BE2C (cell line): ENCODE measurements at regions not wholly inside any gene's neighbourhood (a gene's known extent, or its start where the extent isn't known, plus 50 kb on each side); places are given as distances from the start of the nearest gene placed in this dataset.

Source experiments
- DNase-seq: peaks from one replicate; pipeline ENCODE4 v3.0.0-alpha.2; 2020
- H3K27me3 ChIP-seq: fragments of 250-450 bp; sonication (Bioruptor Pico); 2 replicates; pipeline ENCODE4 v1.5.1; 2020; ENCODE audit warnings: mild to moderate bottlenecking
- H3K36me3 ChIP-seq: fragments of 250-450 bp; sonication (Bioruptor Pico); 2 replicates; pipeline ENCODE4 v1.5.1; 2020; ENCODE audit warnings: mild to moderate bottlenecking
- H3K4me1 ChIP-seq: fragments of 250-450 bp; sonication (Bioruptor Pico); 2 replicates; pipeline ENCODE4 v1.5.1; 2020
- H3K4me3 ChIP-seq: 2 replicates; pipeline ENCODE4 v1.5.1; 2011; ENCODE audit warnings: low read depth, low read length
- H3K9me3 ChIP-seq: fragments of 250-450 bp; sonication (Bioruptor Pico); 2 replicates; pipeline ENCODE4 v1.5.1; 2020
- TF ChIP-seq, protein P1 (sequence below): IDR thresholded peaks from 2 replicates; pipeline ENCODE4 v1.5.1; 2012; ENCODE audit warnings: mild to moderate bottlenecking, low read depth, low read length

GRCh38 chr9:26301659-26302058 lies 590.9 kb downstream of the CAAP1 start:
- no peaks in the 10 kb centered on the region for H3K4me1 ChIP-seq
- no peaks in the 10 kb centered on the region for H3K27me3 ChIP-seq
- H3K36me3 ChIP-seq: no peaks in the 10 kb centered on the region
- no peak overlapping the region for H3K4me3 ChIP-seq
- TF ChIP-seq, protein P1, sequence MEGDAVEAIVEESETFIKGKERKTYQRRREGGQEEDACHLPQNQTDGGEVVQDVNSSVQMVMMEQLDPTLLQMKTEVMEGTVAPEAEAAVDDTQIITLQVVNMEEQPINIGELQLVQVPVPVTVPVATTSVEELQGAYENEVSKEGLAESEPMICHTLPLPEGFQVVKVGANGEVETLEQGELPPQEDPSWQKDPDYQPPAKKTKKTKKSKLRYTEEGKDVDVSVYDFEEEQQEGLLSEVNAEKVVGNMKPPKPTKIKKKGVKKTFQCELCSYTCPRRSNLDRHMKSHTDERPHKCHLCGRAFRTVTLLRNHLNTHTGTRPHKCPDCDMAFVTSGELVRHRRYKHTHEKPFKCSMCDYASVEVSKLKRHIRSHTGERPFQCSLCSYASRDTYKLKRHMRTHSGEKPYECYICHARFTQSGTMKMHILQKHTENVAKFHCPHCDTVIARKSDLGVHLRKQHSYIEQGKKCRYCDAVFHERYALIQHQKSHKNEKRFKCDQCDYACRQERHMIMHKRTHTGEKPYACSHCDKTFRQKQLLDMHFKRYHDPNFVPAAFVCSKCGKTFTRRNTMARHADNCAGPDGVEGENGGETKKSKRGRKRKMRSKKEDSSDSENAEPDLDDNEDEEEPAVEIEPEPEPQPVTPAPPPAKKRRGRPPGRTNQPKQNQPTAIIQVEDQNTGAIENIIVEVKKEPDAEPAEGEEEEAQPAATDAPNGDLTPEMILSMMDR: no peak
- DNase-seq: no peak
- no peaks in the 10 kb centered on the region for H3K9me3 ChIP-seq

GRCh38 chr9:26301046-26301445 lies 591.6 kb downstream of the CAAP1 start:
- Histone ChIP-seq H3K4me3 (no peak overlapping the region), H3K9me3 (no peaks in the 10 kb centered on the region), H3K4me1 (no peaks in the 10 kb centered on the region), H3K27me3 (no peaks in the 10 kb centered on the region), H3K36me3 (no peaks in the 10 kb centered on the region)
- TF ChIP-seq, protein P1: no peak
- DNase-seq: no peak

DNA sequence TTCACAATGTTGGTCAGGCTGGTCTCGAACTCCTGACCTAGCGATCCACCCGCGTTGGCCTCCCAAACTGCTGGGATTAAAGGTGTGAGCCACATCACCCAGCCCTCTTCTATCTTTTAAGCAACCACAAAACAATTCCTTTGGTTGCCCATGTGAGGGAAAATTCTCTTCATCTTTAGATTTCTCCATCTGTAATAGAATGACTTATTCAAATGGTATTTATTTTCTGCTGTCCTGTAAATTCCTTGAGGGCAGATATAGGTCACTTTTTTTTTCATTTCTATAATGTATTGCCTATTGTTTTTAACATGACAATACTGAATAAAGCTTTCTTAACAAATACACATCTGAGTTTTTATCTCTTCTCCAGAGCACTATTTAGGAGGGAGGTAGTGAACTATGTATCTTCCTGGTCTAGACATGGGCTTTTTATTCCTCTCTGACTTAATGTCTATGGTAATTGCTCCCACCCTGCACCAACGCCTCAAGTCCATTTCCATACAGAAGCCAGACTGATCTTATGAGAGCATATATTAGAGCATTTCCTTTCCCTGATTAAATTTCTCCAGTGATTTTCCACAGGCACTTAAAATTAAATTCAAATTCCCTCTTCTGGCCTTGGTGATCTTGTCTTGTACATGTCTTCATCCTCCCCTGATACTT lies 595.6 kb downstream of the CAAP1 start:
- Histone ChIP-seq H3K4me1 (no peaks in the 10 kb centered on the region; the same call in 1 of the 2 replicates), H3K27me3 (no peaks in the 10 kb centered on the region), H3K36me3 (no peaks in the 10 kb centered on the region), H3K9me3 (no peaks in the 10 kb centered on the region), H3K4me3 (no peak overlapping the region)
- TF ChIP-seq, protein P1: no peak
- DNase-seq: no peak

DNA sequence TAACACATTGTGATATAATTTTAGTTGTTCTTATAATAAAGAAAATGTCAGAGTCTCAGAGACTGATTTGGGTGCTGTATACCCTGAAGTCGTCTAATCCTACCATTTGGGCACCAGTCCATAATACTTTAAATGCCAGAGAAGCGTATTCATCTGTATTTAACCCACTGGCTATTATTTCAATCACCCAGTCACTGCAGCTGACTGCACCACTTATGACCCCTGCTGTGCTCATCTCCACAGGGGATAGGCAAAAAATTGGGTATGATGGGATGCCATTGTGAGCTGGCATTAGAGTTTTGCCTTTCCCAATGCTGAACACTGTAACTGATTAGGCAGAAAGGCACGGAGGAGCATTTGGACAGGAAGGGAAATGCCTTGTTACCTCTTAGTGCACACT lies 599.7 kb downstream of the CAAP1 start:
- DNase-seq: no peak
- H3K27me3 ChIP-seq: no peaks in the 10 kb centered on the region
- H3K4me3 ChIP-seq: no peak overlapping the region
- H3K4me1 ChIP-seq: no peaks in the 10 kb centered on the region; the same call in 1 of the 2 replicates
- H3K36me3 ChIP-seq: no peaks in the 10 kb centered on the region
- H3K9me3 ChIP-seq: no peaks in the 10 kb centered on the region
- TF ChIP-seq, protein P1: no peak

- H3K4me3 ChIP-seq: no peak overlapping the region
- no peak for DNase-seq
- H3K36me3 ChIP-seq: no peaks in the 10 kb centered on the region
- no peaks in the 10 kb centered on the region for H3K9me3 ChIP-seq
- TF ChIP-seq, protein P1: no peak
- H3K27me3 ChIP-seq: no peaks in the 10 kb centered on the region
- no peaks in the 10 kb centered on the region for H3K4me1 ChIP-seq
These were observed 593.4 kb upstream of the TUSC1 start for GRCh38 chr9:26271495-26272122.

- Histone ChIP-seq H3K27me3 (no peaks in the 10 kb centered on the region), H3K9me3 (no peaks in the 10 kb centered on the region), H3K36me3 (no peaks in the 10 kb centered on the region), H3K4me1 (no peaks in the 10 kb centered on the region), H3K4me3 (no peak overlapping the region)
- TF ChIP-seq, protein P1: no peak
- DNase-seq: no peak
These were observed 588.0 kb upstream of the TUSC1 start for GRCh38 chr9:26266146-26266793.
